T47D (cell line): ENCODE measurements at regions not wholly inside any gene's neighbourhood (a gene's known extent, or its start where the extent isn't known, plus 50 kb on each side); places are given as distances from the start of the nearest gene placed in this dataset.

Experiments used
- DNase-seq, 2 experiments: peaks; one replicate each; pipeline versions ENCODE4 v3.0.0 to v3.0.0-alpha.2; 2011 to 2012; ENCODE audit warnings: low read depth in 1 of 2, low spot score in 1 of 2
- JUND ChIP-seq: IDR thresholded peaks from 2 replicates; pipeline ENCODE4 v1.6.1; 2012; ENCODE audit warnings: low read depth
- in situ Hi-C: cut with HindIII; loops from 2 replicates; pipeline ENCODE4 v1.10.0; 2016; ENCODE audit warnings: low sequenced_read_pairs, low pct_unique_long_range_greater_than_20kb

DNA sequence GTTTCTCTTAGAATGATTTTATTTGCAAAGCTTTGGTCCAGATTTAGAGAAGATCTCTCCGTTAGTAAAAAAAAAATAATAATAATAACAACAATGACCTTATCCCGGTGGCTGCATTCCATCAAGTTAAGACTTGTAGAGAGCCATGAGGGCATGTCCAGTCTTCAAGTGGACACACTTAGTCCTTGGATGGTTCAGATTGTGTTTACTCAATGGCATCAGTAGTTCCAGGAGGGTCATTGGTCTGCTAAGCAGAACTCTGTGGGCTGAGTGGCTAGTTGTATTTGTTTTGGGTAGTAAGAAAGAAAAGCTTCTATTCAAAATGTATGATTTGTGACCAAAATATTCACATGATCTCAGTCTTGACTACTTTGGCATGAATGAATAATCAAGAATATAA lies 116.3 kb upstream of the UBE2E2 start:
- in situ Hi-C loops, result no loop called here

DNA sequence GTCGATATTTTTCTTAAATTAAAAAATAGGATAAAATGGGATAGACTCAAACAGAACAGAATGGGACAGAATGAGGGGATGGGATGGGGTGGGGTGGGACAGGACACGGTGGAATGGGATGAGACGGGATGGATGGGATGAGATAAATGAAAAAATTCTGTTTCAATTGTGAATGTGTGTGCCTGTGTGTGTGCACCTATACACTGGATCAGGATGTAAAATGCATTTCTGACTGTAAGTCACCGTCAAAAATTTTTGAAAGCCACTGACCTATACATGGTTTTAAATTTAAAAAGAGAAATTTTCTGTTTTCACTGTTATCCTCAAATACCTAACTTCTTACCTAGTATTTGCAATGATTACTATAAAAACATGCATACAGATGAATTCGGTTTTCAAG lies 108.7 kb upstream of the UBE2E2 start:
- no peak for TF ChIP-seq JUND
- in situ Hi-C loops, result no loop called here
- no peak for DNase-seq

More for the DNA sequence above, 116.3 kb upstream of the UBE2E2 start:
- no peak for DNase-seq
- TF ChIP-seq JUND, result no peak

DNA sequence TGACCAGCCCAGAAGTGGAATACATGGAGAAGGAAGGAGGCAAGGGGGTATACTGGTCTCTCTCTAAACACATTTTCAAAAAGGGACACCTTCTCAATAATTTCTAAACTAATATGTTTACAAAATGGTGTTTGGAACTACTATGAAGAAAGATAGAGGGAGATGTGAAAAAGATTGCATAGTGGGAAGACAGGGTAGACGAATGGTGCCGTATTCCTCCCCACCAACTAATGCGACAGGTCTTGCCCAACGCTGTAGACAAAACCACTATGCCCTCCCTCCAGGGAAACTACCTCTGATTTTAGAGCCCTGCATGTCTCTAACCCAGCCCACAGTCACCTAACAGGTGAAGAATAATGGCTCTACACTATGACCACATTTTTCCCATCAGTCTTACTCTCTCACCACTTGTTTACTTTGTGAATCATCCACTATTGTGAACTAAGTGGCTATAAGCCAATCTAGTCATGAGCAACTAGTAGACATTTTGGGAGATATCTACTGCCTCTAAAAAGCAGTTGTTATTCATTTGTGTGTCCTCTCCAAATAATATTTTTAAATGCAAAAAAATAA lies 108.2 kb upstream of the UBE2E2 start:
- DNase-seq, result peak in 1 of 2 experiments; percentile 58
- TF ChIP-seq JUND, result no peak
- in situ Hi-C loops, result no loop called here

DNA sequence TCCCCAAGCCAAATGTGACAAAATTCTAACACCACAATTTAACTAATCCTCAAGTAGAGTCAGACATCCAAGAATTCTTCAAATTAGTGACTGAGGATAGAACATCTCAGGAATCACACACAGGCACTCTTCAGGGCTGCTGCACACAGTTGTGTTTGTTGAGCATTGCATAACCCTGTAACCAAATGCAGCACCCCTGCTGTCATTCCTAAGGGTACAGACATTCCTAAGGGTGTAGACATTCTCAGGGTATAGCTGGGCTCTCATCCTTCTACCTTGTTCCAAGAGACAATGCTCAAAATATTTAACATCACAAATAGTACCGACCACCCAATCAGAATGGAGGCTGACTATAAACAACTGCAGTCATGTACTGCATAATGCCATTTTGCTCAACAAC lies 107.1 kb upstream of the UBE2E2 start:
- TF ChIP-seq JUND, result no peak
- DNase-seq, result no peak
- in situ Hi-C loops, result no loop called here

DNA sequence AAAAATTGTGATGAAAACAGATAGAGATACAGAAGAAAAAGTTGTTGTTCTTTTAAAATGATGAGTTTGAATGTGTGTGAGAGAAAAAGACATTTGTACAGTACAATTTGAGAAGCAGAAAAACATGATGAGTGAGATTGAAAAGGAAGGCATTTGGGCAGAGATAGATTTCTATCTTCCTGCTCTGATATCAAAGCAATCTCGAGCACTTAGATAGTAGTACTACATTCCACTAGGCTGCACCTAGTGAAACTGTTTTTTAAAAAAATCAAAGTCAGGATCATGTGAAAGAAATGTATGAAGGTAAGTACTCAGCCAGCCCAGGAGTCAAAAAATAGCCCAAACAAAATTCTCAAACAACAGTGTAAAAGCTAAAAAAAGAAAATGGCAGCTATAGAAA lies 104.1 kb upstream of the UBE2E2 start:
- in situ Hi-C loops, result no loop called here
- no peak for DNase-seq
- no peak for TF ChIP-seq JUND

DNA sequence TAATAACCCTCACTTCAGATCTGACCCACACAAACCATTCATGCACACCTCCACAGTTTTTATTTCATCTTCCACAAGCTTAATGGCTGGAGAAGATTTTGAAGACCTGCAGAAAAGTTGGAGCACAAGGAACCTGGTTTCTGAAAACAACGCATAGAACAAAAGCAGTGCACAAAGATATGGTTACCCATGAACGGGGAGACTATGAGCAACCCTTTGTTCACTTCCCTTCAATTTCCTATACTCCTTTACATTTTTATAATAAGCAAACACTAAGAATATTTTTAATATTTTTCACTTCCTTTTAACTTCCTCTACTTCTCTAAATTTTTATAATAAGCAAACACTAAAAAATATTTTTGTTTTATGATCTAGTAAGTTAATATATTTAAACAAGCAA lies 103.5 kb upstream of the UBE2E2 start:
- DNase-seq, result no peak
- in situ Hi-C loops, result no loop called here
- TF ChIP-seq JUND, result no peak

DNA sequence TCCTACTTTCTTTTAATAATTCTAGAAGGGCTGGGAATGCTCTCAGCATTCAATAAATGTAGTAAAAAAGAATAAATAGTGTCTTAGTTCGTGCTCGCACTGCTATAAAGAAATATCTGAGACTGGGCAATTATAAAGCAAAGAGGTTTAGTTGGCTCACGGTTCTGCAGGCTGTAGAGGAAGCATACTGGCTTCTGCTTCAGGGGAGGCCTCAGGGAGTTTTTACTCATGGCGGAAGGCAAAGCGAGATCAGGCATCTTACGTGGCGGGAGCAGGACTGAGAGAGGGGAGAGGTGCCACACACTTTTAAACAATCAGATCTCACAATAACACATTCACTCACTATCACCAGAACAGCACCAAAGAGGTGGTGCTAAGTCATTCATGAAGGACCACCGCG lies 103.0 kb upstream of the UBE2E2 start:
- no peak for TF ChIP-seq JUND
- in situ Hi-C loops, result no loop called here

DNA sequence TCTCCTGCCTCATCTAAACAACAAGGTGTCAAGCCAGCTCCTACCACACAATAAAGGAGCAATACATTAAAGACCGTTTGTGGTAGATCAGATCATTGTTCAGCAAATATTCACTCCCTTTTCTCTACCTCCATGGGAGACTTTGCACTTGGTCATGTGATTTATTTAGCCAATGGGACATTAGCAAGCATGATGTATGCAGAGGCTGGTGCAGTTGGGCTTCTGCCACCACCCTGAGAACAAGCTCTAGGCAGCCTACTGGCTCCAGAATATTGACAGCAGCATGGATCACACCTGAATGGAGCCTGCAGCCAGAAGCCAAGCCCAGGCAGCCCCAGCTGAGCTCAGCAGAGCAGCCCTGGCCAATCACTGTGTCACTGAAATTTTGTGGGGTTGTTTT lies 99.4 kb upstream of the UBE2E2 start:
- in situ Hi-C loops, result no loop called here
- TF ChIP-seq JUND, result no peak
- peak in 1 of 2 experiments; percentile 70 for DNase-seq

More for the DNA sequence above, 103.0 kb upstream of the UBE2E2 start:
- no peak for DNase-seq

DNA sequence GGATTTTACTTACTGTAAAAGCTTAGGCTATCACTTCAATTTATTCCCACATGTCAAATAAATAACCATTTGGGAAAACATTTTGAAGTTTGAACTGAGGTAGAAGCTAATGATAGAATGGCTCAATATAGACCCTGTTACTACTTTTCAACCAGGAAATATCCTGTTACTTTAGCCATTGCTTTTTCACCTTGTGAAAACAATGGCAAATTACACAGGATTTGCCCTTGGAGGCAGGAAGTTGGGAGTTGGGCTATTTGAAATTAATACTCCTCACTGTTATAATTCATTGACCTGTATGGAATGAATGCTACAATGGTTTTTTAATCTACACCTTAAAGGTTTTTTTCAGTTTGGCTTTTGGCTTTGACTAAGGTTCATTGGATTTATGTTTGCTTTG lies 98.1 kb upstream of the UBE2E2 start:
- in situ Hi-C loops, result no loop called here
- no peak for TF ChIP-seq JUND
- DNase-seq, result no peak

DNA sequence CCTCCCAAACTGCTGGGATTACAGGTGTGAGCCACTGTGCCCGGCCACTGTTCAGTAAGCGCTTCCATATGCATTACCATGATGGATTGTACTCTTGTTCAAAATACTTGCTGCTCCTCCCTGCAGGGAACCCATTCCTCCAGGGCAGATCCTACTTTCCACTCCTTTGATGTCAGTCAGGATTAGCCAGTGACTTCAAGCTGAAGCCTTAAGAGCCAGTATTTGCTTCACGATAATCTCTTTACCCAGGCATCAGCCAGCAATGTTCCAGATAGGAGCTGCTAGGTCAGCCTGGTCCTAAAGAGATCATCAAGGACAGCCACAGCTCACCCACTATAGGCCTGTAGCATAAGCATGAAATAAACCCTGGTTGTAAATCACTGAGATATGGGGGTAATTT lies 96.5 kb upstream of the UBE2E2 start:
- in situ Hi-C loops, result no loop called here
- TF ChIP-seq JUND, result no peak
- DNase-seq, result no peak

DNA sequence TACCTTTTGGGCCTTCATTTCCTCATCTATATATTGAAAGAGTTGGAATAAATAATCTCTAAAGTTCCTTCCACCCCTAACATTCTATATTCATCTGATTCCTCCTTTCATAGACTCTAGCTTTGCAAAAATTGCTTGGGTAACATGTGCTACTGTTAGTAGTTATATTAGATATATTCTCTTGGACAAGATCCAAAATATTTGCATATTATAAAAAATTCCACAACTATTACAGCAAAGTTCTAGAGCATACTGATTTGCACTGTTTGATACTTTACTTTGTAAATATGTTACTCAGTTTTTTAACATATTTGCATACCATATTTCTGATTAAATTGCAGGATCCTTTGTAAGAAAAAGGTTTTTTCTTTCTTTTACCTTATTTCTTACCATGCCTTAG lies 95.9 kb upstream of the UBE2E2 start:
- in situ Hi-C loops, result no loop called here
- TF ChIP-seq JUND, result no peak
- no peak for DNase-seq

DNA sequence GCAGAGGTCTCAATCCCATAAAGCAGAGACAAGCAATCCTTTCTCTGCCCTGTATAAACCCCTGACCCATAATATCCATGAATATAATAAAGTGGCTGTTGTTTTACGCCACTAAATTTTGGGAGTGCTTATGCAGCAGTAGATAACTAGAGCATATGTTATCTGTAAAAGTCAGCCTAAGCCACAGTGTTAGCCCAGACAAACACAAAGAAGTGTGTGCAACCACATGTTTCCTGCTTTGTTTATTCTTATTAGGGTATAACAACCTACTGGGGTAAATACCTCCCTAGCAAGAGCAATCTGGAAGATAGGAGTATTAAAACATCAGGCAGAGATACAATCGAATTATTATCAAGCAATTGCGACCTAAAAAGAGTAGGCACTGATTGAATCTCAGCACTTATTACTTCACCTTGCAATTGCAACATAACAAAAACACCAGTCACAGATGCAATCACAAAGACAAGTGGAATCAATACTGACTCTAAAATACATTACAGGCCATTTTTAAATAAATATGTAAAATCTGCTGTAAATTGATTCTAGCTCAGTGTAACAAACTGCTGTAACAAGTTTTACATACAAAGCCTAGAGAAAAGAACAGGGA lies 94.6 kb upstream of the UBE2E2 start:
- TF ChIP-seq JUND, result no peak
- in situ Hi-C loops, result no loop called here
- no peak for DNase-seq

DNA sequence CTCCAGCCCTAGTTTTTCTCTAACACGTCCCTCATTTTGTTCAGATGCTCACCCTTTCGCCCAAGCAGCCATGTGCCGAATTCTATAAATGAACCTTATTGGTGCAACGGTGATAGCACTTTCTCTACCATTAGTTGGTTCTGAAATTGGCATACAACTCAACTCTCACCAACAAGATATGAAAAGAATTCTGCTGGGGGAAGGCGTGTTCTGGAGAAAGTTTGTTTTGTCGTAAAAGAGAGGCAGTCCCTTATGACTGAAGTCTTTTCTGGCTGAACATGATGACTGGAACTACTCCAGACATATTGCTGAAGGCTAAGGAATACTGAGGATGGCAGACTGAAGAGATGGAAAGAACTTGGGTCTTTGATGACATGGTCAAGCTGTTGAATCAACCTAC lies 91.8 kb upstream of the UBE2E2 start:
- no peak for DNase-seq
- TF ChIP-seq JUND, result no peak
- in situ Hi-C loops, result no loop called here

DNA sequence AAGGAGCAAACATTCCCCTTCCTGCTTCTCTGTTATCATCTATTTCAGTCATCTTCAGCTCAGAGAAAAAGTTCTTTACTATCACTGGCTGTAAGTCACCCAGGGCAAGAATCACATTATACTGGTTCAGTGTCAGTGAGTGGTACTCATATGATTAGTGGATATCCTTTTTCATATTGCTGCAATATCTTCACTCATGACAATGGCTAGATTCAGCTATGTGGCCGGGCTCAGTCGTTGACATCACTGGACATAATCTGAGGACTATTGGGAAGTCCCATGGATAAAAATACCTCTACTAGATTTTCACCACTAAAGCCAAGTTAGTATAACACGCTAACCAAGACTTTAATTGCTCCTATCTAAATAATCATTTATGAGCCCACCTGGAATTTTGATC lies 91.3 kb upstream of the UBE2E2 start:
- no peak for TF ChIP-seq JUND
- in situ Hi-C loops, result no loop called here
- no peak for DNase-seq
